HEK293T (cell line): ENCODE measurements at regions not wholly inside any gene's neighbourhood (a gene's known extent, or its start where the extent isn't known, plus 50 kb on each side); places are given as distances from the start of the nearest gene placed in this dataset.

ENCODE experiments used
- CTCF ChIA-PET: fragments of 350-600 bp; formaldehyde crosslinking; extraction: SDS; loops from one replicate; lab custom pipeline; 2021; ENCODE audit warnings: antibody characterized with exemption, inconsistent platforms; lab: Yijun Ruan, JAX
- POLR2A ChIA-PET: fragments of 350-600 bp; formaldehyde crosslinking; extraction: SDS; loops from one replicate; lab custom pipeline; 2020; ENCODE audit warnings: antibody characterized with exemption, inconsistent platforms; lab: Yijun Ruan, JAX
- DNase-seq: peaks from one replicate; pipeline ENCODE4 v3.0.0; 2012; ENCODE audit warnings: mixed read lengths; ENCODE audit errors: extremely low spot score
- ARNT ChIP-seq: fragments of 450-650 bp; IDR thresholded peaks from 2 replicates; pipeline ENCODE4 v1.6.1; 2017; ENCODE audit warnings: mild to moderate bottlenecking
- BHLHE40 ChIP-seq: fragments of 450-650 bp; IDR thresholded peaks from 2 replicates; pipeline ENCODE4 v1.6.1; 2016; ENCODE audit warnings: mild to moderate bottlenecking, moderate library complexity, borderline replicate concordance
- CTBP1 ChIP-seq: fragments of 450-650 bp; IDR thresholded peaks from 2 replicates; pipeline ENCODE4 v1.6.1; 2016; ENCODE audit warnings: borderline replicate concordance
- ELF4 ChIP-seq: fragments of 450-650 bp; IDR thresholded peaks from 2 replicates; pipeline ENCODE4 v1.6.1; 2017; ENCODE audit warnings: antibody characterized with exemption
- FOXA1 ChIP-seq: fragments of 450-650 bp; IDR thresholded peaks from 2 replicates; pipeline ENCODE4 v1.6.1; 2016; ENCODE audit warnings: mild to moderate bottlenecking
- FOXK2 ChIP-seq: fragments of 450-650 bp; IDR thresholded peaks from 2 replicates; pipeline ENCODE4 v1.6.1; 2016; ENCODE audit warnings: mild to moderate bottlenecking
- FOXM1 ChIP-seq: fragments of 450-650 bp; IDR thresholded peaks from 2 replicates; pipeline ENCODE4 v1.6.1; 2017; ENCODE audit warnings: mild to moderate bottlenecking, borderline replicate concordance
- HDGF ChIP-seq: fragments of 450-650 bp; IDR thresholded peaks from 2 replicates; pipeline ENCODE4 v1.6.1; 2017; ENCODE audit warnings: antibody characterized with exemption, borderline replicate concordance
- L3MBTL2 ChIP-seq: fragments of 450-650 bp; conservative IDR thresholded peaks from 2 replicates; pipeline ENCODE4 v1.6.1; 2016; ENCODE audit warnings: mild to moderate bottlenecking
- LEF1 ChIP-seq: fragments of 450-650 bp; IDR thresholded peaks from 2 replicates; pipeline ENCODE4 v1.6.1; 2017; ENCODE audit warnings: mild to moderate bottlenecking, borderline replicate concordance
- NFRKB ChIP-seq: fragments of 450-650 bp; IDR thresholded peaks from 2 replicates; pipeline ENCODE4 v1.6.1; 2016; ENCODE audit warnings: mild to moderate bottlenecking, moderate library complexity
- SP1 ChIP-seq: fragments of 450-650 bp; IDR thresholded peaks from 2 replicates; pipeline ENCODE4 v1.6.1; 2017
- SUZ12 ChIP-seq: fragments of 450-650 bp; IDR thresholded peaks from 2 replicates; pipeline ENCODE4 v1.6.1; 2016; ENCODE audit warnings: mild to moderate bottlenecking
- TARDBP ChIP-seq: fragments of 450-650 bp; IDR thresholded peaks from 2 replicates; pipeline ENCODE4 v1.6.1; 2016
- ZNF384 ChIP-seq: fragments of 450-650 bp; IDR thresholded peaks from 2 replicates; pipeline ENCODE4 v1.6.1; 2016
- TF ChIP-seq, protein P1 (sequence below): fragments of 450-650 bp; IDR thresholded peaks from 2 replicates; pipeline ENCODE4 v1.6.1; 2016

DNA sequence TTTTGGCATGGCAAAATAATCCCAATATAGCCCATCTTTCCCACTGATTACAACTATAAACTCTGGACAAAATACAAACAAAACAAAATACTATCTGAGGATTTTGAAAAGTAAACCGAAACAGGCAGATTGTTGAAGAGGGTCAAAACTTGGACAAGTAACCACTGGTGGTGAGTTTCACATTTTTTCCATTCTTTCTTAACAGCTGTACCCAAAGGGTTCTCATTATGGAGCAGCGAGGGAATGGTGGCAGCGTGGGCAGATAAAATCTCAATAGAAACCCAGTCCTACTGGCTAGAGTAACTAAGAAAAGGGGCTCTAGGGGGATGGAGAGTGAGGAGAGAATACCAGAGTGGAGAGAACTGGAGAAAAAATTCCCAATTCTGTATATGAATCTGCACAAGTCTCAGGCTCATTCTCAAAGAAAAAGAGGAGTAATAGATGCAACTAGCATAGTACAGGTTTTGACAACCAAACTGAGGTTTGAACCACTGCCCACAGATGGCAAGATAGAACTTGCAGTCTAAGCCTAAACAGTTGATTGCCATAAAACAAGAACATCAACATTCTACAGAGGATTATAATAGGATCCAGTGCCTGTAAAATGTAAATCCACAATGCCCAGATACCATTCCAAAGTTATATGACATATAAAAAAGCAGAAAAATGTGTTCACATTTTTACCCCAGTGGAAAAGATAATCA lies 284.5 kb downstream of the KCNRG start:
- CTCF ChIA-PET = no interaction called here

DNA sequence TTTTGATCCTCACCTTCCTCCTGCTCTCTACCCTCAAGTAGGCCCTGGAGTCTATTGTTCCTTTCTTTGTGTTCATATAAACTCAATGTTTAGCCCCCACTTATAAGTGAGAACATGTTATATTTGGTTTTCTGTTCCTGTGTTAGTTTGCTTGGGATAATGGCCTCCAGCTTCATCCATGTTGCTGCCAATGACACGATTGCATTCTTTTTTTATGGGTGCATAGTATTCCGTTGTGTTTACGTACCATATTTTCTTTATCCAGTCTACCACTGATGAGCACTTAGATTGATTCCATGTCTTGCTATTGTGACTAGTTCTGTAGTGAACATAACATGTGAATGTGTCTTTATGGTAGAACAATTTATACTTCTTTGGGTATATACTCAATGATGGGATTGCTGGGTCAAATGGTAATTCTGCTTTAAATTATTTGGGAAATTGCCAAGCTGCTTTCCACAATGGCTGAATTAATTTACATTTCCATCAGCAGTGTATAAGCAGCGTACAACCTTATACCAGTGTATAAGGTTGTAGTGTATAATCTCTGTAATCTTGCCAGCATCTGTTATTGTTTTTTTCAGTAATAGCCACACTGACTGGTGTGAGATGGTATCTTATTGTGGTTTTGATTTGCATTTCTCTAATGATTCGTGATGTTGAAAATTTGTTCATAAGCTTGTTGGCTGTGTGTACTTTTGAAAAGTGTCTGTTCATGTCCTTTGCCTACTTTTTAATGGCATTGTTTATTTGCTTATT lies 288.9 kb downstream of the KCNRG start:
- DNase-seq = no peak
- POLR2A ChIA-PET = no interaction called here
- TF ChIP-seq NFRKB (no peak), FOXM1 (no peak), FOXK2 (no peak), ARNT (no peak), TARDBP (no peak), LEF1 (no peak), ZNF384 (no peak), HDGF (no peak)
- CTCF ChIA-PET = interaction anchor here (0.6 kb wide), 1 partner anchor 24 kb away, joined by 3 read pairs; no protein-coding TSS in a partner anchor

More for the DNA sequence above, 284.5 kb downstream of the KCNRG start:
- DNase-seq = no peak
- no peak for TF ChIP-seq ARNT
- no peak for TF ChIP-seq SUZ12
- TF ChIP-seq, protein P1, sequence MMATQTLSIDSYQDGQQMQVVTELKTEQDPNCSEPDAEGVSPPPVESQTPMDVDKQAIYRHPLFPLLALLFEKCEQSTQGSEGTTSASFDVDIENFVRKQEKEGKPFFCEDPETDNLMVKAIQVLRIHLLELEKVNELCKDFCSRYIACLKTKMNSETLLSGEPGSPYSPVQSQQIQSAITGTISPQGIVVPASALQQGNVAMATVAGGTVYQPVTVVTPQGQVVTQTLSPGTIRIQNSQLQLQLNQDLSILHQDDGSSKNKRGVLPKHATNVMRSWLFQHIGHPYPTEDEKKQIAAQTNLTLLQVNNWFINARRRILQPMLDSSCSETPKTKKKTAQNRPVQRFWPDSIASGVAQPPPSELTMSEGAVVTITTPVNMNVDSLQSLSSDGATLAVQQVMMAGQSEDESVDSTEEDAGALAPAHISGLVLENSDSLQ = no peak
- TF ChIP-seq LEF1 = no peak
- no peak for TF ChIP-seq TARDBP
- no peak for TF ChIP-seq ZNF384
- TF ChIP-seq ELF4 = no peak
- no peak for TF ChIP-seq CTBP1
- TF ChIP-seq FOXA1 = no peak
- no peak for TF ChIP-seq FOXM1
- no peak for TF ChIP-seq NFRKB
- TF ChIP-seq FOXK2 = no peak
- no peak for TF ChIP-seq HDGF
- no peak for TF ChIP-seq SP1
- no peak for TF ChIP-seq BHLHE40
- no peak for TF ChIP-seq L3MBTL2
- POLR2A ChIA-PET = no interaction called here

DNA sequence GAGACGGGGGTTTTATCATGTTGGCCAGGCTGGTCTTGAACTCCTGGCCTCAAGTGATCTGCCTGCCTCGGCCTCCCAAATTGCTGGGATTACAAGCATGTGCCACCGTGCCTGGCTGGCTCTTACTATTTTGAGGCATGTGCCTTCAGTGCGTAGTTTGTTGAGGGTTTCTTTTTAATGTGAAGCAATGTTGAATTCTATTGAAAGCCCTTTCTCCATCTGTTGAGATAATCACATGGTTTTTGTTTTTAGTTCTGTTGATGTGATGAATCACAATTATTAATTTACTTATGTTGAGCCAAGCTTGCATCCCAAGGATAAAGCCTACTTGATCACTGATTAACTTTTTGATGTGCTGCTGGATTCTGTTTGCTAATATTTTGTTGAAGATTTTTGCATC lies 290.9 kb downstream of the KCNRG start:
- CTCF ChIA-PET = no interaction called here

DNA sequence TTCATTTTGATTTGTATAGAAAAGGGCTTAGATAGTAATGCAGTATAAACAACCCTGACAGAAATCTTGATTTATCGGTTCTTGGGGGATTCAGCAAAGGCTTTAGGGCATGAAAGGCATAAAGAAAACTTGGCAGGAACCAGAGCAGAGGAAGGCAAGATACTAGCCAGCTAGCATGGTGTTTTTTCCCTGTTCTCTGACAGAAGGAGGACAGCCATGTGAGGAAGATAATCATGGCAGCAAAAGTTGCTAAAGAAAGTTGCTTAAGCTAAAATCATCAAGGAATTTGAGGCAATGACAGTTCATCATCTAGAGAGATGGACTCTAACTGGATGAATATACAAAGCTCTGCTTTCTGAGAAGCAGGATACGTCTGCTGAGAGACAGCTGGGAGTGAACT lies 294.1 kb downstream of the KCNRG start:
- POLR2A ChIA-PET = interaction anchor here (1.6 kb wide), 1 partner anchor 183 kb away, joined by 6 read pairs; no protein-coding TSS in a partner anchor
- DNase-seq = no peak
- CTCF ChIA-PET = no interaction called here
- TF ChIP-seq, protein P1 = peak; percentile 71
- TF ChIP-seq HDGF = no peak

More for the DNA sequence above, 290.9 kb downstream of the KCNRG start:
- no peak for DNase-seq
- no peak for TF ChIP-seq FOXM1
- no peak for TF ChIP-seq ARNT
- POLR2A ChIA-PET = no interaction called here

- no peak for DNase-seq
- TF ChIP-seq FOXA1 (no peak), NFRKB (no peak), SUZ12 (no peak), CTBP1 (no peak), ZNF384 (no peak), SP1 (no peak), L3MBTL2 (no peak), TARDBP (no peak), ELF4 (no peak), HDGF (no peak), LEF1 (no peak), ARNT (no peak), BHLHE40 (no peak), FOXM1 (no peak), FOXK2 (no peak)
- TF ChIP-seq, protein P1 = no peak
- POLR2A ChIA-PET = interaction anchor here (1.6 kb wide), 1 partner anchor 184 kb away, joined by 6 read pairs; no protein-coding TSS in a partner anchor
- CTCF ChIA-PET = interaction anchor here (1.3 kb wide), 1 partner anchor 77 kb away, joined by 3 read pairs; no protein-coding TSS in a partner anchor
Observed at GRCh38 chr13:50309882-50310594, 294.8 kb downstream of the KCNRG start.

GRCh38 chr13:50310734-50311133 lies 295.5 kb downstream of the KCNRG start:
- ChIA-PET POLR2A (interaction anchor here (1.6 kb wide), 1 partner anchor 185 kb away, joined by 6 read pairs; no protein-coding TSS in a partner anchor), CTCF (interaction anchor here (1.3 kb wide), 1 partner anchor 76 kb away, joined by 3 read pairs; no protein-coding TSS in a partner anchor)
- TF ChIP-seq FOXK2 (no peak), L3MBTL2 (no peak), ARNT (no peak)
- DNase-seq = no peak
